HG03460 (cell line): ENCODE measurements at regions not wholly inside any gene's neighbourhood (a gene's known extent, or its start where the extent isn't known, plus 50 kb on each side); places are given as distances from the start of the nearest gene placed in this dataset.
"Not testable (repeated sequence)": the region's sequence is repeated elsewhere in the genome, so short reads cannot be mapped to it uniquely, and the experiment has no call there.

Experiments used
- ATAC-seq: cut with Tn5 transposase; IDR thresholded peaks from one replicate; pipeline ENCODE4 v1.9.1; 2021; ENCODE audit not compliant: unreplicated experiment

GRCh38 chr11:24217319-24217718, 279.5 kb upstream of the LUZP2 start:
- not testable (repeated sequence) for ATAC-seq

- ATAC-seq = no peak
These were observed 271.4 kb upstream of the LUZP2 start for GRCh38 chr11:24225501-24225900.

GRCh38 chr11:24226606-24227005, 270.2 kb upstream of the LUZP2 start:
- no peak for ATAC-seq

- no peak for ATAC-seq
These were observed 263.8 kb upstream of the LUZP2 start for GRCh38 chr11:24233041-24233440.

- ATAC-seq = no peak
These were observed 261.9 kb upstream of the LUZP2 start for GRCh38 chr11:24234822-24235508.

GRCh38 chr11:24238771-24239645, 257.8 kb upstream of the LUZP2 start:
- no peak for ATAC-seq

GRCh38 chr11:24239930-24240329, 256.9 kb upstream of the LUZP2 start:
- ATAC-seq = no peak

GRCh38 chr11:24240496-24241175, 256.2 kb upstream of the LUZP2 start:
- ATAC-seq = no peak

GRCh38 chr11:24246715-24247114, 250.1 kb upstream of the LUZP2 start:
- ATAC-seq = no peak

GRCh38 chr11:24247846-24248245, 249.0 kb upstream of the LUZP2 start:
- no peak for ATAC-seq

GRCh38 chr11:24249921-24250320, 246.9 kb upstream of the LUZP2 start:
- ATAC-seq = no peak

- ATAC-seq = no peak
These were observed 243.6 kb upstream of the LUZP2 start for GRCh38 chr11:24253237-24253760.

- ATAC-seq = no peak
These were observed 232.0 kb upstream of the LUZP2 start for GRCh38 chr11:24264868-24265267.

- ATAC-seq = no peak
These were observed 229.8 kb upstream of the LUZP2 start for GRCh38 chr11:24267014-24267413.

- ATAC-seq = no peak
These were observed 225.1 kb upstream of the LUZP2 start for GRCh38 chr11:24271798-24272197.

- ATAC-seq = not testable (repeated sequence)
These were observed 222.6 kb upstream of the LUZP2 start for GRCh38 chr11:24274214-24274781.

GRCh38 chr11:24286238-24286637, 210.6 kb upstream of the LUZP2 start:
- ATAC-seq = no peak

- ATAC-seq = no peak
These were observed 207.6 kb upstream of the LUZP2 start for GRCh38 chr11:24289301-24289700.

GRCh38 chr11:24293964-24294363, 202.9 kb upstream of the LUZP2 start:
- no peak for ATAC-seq

- no peak for ATAC-seq
These were observed 201.5 kb upstream of the LUZP2 start for GRCh38 chr11:24295360-24295759.

GRCh38 chr11:24297461-24297860, 199.4 kb upstream of the LUZP2 start:
- no peak for ATAC-seq
